ENCODE measurements at regions not wholly inside any gene's neighbourhood (a gene's known extent, or its start where the extent isn't known, plus 50 kb on each side); places are given as distances from the start of the nearest gene placed in this dataset.

DNA sequence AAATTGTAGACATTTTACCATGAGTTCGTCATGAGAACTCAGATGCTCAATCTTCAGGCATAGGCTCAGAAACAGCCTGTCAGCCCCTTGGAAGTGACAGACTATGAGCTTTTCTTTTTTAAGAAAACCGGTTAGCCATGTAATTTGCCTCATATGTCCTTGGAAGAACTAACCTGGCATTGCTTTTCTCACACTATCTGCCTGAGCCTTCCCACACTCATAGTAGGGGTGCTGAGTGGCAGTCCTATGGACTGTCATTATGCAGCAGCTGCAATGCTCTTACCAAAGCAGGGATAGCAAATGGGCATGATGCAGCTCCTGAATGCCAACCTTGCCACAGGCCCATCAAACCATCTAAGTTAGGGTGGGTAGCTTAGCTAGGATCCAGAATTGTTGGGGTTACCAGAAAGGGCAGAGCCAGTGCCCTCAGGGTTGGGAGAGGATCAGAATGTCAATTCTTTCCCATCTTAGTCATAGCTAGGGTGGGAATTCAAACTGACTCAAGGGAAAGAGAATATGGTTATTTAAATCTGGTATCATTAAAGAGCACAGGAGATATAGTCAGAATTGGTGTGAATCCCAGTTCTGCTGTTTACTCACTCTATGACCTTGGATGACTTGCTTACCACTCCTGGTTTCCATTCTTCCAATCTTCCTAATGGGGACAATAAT is 230.6 kb upstream of the CPEB2 start:
- intact Hi-C loops (cut with DNase I), result no loop called here
- no peak for DNase-seq
- no peak for ATAC-seq

DNA sequence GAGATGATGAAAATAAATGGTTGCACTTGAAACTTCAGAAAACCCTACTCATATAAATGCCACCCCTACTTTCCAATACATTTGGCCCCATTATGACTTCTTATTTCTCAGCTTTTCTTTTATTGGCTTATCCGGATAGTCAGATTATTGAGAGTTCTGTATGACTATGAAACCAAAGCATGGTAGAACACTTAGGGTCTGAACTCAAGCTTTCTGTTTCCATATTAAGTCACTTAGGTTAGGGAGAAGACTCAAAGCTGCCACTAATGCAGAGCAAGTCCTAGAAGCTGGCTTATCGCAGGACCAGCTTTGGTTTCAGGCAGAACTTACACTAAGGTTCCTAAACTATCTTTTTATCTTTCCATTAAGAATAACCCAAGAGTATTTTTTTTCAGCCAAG is 229.9 kb upstream of the CPEB2 start:
- intact Hi-C loops (cut with DNase I), result no loop called here
- ATAC-seq (no peak), DNase-seq (no peak)

DNA sequence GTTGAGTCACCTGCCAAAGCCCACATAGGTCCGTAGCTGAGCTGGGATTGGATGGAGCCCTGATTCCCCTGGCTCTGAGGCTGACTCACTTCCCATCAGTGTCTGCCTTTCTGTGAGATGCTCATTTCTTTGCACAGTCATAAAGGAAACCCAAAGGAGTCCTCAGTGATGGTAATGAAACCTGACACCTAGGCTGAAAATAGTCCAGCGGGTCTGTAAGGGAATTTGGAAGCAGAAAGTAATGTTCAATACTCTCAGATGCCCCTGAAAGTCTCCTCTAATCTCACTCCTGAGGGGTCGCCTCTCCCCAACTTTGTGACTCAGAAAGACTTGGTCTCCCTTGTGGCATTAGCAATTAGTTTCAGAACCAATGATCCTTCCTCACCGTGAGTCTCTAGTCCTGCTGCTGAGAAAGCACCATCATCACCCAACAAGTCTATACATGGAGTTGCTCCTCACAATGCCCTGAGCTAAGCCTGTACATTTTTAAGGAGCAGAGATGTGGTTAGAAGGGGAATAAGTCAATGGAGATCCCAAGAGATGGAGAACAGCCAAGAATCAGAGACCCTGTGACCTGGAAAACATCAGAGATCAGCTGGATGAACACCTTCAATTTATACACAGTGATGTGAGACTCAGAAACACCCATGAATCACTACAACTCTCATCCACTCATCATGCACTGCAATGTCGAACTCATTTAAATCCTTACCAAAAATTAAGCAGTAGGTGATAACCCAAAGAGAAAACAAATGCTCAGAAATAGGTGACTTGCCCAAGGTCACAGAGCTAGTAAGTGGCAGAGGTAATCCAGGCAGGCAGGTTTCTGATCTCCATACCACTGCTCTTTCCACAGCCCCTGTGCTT is 219.0 kb upstream of the CPEB2 start:
- no peak for ATAC-seq
- DNase-seq, result no peak
- intact Hi-C loops (cut with DNase I), result no loop called here

DNA sequence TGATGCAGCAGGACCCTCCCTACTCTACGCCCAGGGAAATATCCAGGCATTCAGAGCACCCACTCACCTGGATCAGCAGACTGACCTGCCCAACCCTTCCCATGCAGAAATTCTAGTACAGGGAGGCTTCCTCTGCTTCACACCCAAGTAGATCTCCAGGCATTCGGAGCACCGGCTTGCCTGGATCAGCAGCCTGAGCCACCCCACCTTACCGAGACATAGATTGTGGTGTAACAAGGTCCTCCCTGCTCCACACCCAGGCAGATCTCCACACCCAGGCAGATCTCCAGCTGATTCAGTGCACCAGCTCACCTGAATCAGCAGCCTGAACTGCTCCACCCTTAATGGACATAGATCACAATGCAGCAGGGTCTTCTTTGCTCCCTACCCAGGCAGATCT is 215.1 kb upstream of the CPEB2 start:
- DNase-seq (no peak), ATAC-seq (no peak)
- intact Hi-C loops (cut with DNase I), result no loop called here

DNA sequence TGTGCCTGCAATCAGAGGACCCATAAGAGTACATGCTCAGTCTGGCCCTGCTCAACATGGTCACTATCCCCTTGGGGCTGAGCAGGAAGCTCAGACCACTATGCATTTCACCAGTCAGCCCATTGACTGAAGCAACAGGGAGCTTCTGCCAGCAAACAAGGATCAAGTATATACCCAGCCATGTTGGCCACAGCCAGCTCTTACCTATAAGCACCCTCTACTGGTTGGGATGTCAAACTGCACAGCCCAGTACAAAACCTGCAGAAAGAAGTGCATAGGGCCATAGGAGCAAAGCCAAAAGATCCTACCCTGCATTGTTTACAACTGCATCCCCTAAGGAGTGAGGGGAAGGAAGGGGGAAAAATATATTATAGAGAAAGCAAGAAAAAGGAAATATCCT is 214.4 kb upstream of the CPEB2 start:
- ATAC-seq, result no peak
- intact Hi-C loops (cut with DNase I), result no loop called here
- DNase-seq, result no peak

DNA sequence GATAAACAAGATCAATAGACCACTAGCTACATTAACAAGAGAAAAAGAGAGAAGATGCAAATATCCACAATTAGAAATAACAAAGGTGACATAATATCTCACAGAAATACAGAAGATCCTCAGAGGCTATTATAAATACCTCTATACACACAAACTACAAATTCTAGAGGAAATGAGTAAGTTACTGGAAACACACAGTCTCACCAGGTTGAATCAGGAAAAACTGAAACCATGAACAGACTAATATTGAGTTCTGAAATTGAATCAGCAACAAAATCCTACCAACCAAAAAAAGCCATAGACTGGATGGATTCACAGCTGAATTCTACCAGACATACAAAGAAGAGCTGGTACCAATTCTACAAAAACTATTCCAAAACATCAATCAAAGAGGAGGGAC is 211.8 kb upstream of the CPEB2 start:
- no peak for DNase-seq
- ATAC-seq, result no peak
- intact Hi-C loops (cut with DNase I), result no loop called here

DNA sequence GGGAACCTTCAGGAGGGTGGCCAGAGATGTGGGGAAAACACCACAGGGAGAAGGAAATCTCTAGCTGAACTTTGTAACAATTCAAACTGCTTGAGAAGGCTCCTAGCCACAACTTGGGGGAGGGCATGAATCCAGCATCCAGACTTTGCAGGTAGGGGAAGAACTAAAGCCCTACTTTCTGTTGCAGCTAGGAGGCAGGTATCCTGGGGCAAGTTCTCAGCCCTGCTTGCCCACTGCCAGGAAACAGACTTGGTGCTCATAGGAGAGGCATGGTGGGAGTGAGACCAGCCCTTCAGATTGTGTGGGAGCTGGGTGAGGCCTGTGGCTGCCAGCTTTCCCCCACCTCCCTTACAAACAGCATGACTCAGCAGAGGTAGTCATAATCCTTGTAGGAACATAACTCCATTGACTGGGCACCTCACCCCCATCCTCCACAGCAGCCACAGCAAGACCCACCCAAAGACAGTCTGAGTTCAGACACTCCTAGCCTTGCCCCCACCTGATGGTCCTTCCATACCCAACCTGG is 209.5 kb upstream of the CPEB2 start:
- intact Hi-C loops (cut with DNase I), result no loop called here
- DNase-seq (no peak), ATAC-seq (no peak)

DNA sequence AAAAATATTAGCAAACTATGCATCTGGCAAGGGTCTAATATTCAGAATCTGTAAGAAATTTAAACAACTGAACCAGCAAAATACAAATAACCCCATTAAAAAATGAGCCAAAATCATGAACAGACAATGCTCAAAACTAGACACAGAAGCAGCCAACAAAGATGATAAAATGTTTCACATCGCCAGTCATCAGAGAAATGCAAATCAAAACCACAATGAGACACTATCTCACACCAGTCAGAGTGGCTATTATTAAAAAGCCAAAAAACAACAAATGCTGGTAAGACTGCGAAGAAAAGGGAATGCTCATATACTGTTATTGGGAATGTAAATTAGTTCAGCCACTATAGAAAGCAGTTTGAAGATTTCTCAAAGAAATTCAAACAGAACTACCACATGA is 201.3 kb upstream of the CPEB2 start:
- no peak for DNase-seq
- no peak for ATAC-seq
- intact Hi-C loops (cut with DNase I), result no loop called here

DNA sequence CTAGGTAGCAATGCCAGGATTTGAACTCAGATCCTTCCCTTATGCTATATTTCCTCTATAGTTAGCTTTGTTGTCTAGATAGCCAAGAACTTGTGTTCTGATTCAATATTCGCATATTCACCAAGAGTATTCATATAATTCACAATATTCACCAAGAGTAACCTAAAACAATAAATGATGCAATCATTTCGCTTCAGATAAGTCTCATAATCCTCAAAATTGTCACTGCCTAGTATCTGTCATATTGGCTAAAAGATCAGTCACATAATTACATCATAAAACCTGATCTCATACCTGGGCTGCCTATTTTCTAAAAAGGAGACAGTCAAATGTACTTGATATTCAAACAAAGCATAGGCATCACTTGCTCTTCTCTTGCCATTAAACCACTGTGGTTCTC is 199.7 kb upstream of the CPEB2 start:
- DNase-seq (no peak), ATAC-seq (no peak)
- intact Hi-C loops (cut with DNase I), result no loop called here

DNA sequence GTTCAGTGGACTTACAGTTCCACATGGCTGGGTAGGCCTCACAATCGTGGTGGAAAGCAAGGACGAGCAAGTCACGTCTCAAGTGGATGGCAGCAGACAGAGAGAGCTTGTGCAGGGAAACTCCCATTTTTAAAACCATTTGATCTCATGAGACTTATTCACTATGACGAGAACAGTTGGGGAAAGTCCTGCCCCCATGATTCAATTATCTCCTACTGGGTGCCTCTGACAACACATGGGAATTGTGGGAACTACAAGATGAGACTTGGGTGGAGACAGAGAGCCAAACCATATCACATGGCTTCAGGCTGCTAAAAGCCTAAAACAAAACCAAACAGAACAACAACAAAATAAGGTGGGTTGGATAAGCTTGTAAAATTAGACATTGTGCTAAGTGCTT is 194.4 kb upstream of the CPEB2 start:
- DNase-seq, result no peak
- intact Hi-C loops (cut with DNase I), result no loop called here
- ATAC-seq, result no peak

DNA sequence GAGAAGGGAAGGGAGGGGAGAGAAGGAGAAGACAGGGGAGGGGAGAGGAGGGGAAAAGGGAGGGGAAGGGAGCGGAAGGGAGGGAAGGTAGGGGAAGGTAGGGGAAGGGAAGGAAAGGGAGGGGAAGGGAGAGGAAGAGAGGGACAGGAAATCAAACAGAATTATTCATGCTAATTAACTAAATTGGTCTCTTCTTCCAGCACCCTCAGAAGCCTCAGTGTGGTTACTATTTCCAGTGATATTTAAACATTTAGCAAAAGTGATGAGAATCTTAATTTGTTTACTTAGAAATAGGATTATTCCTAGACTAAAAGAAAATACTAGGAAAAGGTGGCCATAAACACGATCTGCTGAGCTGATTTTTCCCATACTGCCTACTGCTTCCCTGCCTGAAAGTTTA is 193.1 kb upstream of the CPEB2 start:
- DNase-seq (no peak), ATAC-seq (no peak)
- intact Hi-C loops (cut with DNase I), result no loop called here

DNA sequence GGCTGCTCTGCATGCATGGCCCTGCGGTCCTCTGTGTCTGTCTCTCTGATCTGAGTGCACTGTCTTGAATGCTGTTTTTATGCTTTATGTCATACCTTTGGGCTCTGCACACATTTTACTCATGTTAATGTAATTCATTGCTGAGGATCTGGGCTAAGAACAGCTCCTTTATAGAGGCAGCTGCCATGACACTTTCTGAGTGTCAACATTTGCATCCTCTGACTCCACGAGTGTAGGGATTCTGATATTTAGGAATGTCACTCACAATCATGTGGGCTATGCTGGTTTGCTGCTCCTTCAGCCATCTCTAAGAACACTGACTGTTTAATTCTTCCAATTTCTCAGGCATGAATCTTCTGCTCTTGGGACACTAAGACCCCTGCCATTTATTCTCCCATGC is 192.2 kb upstream of the CPEB2 start:
- DNase-seq, result no peak
- ATAC-seq, result no peak
- intact Hi-C loops (cut with DNase I), result no loop called here

DNA sequence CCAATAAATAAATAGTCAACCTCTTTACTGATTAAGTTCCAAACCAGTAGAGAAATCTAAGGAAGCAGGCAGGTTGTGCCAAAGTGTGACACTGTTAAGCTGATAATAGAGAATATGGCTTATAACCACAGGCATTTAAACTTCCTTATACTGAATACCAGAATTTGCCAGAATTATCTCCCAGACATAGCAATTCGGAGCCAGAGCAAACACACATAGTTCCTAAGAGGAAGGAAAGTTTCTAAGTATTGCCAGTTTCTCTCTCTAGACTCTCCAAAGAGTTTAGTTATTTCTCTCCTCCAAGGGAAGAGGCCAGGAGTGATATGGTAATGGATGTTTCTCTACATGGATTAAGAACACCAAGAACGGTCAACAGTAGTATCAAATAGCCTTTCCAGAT is 191.7 kb upstream of the CPEB2 start:
- DNase-seq, result no peak
- intact Hi-C loops (cut with DNase I), result no loop called here
- no peak for ATAC-seq

DNA sequence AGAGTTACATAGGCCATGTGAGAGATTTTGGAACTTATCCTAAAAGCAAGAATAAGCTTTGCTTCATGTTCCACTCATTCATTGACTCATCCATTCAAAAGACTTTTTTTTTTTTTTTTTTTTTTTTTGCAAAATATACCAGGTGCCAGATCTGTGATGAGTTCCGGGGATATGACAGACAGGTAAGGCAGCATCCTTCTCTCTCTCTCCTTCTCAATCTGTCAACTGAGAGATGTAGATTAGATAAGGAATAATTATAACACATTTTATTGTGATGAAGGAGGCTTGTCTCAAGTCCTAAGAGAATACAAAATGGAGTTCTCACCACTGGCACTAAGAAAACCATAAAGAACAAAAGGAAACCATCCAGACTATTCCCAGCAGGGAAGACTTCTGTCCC is 190.2 kb upstream of the CPEB2 start:
- intact Hi-C loops (cut with DNase I), result no loop called here
- ATAC-seq, result no peak
- DNase-seq, result no peak

DNA sequence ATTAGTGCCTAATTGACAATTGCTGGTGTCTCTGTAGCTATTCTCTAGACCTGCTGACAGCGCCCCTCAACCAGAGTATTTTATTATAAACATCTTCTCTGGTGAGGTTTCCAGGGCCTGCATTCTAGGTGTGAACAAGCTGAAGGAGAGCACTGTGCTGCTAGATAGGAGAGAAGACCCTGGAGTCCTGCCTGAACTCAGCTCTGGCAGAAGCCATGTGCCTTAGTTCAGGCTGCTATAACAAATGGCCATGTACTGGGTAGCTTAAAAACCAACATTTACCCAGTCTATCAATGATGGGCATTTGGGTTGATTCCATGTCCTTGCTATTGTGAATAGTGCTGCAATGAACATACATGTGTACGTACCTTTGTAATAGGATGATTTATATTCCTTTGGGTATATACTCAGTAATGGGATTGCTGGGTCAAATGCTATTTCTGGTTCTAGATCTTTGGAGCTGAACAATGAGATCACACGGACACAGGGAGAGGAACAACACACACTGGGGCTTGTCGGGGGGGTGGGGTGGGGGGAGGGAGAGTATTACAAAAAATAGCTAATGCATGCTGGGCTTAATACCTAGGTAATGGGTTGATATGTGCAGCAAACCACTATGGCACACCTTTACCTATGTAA is 185.5 kb upstream of the CPEB2 start:
- ATAC-seq (no peak), DNase-seq (no peak)
- intact Hi-C loops (cut with DNase I), result no loop called here

DNA sequence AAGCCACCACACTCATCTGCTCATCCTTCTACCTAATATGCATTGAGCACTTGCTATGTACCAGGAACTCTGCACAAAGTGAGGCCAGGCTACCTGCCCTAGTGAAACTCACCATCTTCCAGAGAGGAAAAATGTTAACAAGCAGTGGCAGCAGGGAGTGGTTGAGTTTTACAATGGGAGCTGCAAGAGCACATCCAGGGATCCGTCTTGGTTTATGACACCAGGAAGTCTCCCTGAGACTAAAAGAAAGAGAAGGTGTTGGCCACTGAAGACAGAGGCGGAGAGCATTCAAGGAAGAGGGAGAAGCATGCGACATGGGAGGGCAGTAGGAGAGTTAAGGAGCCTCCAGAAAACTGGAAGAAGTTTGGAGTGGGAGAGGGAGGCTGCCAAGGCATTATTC is 178.1 kb upstream of the CPEB2 start:
- intact Hi-C loops (cut with DNase I), result no loop called here
- no peak for ATAC-seq
- no peak for DNase-seq

DNA sequence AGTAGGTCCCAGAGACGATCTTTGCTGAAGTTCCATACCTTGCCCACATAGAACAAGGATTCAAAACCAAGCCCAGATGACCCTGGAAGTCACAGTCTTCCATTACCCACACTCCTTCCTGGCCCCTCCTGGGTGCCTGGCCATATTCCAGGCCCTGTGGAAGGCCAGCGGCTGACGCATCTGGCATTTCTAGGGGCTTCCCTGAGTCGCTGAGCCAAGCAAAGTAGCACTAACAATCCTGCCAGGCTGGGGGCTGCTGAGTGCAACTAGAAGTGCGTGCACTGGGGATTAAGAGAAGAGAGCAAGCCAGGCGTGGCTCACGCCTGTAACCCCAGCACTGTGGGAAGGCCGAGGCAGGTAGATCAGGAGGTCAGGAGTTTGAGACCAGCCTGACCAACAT is 175.2 kb upstream of the CPEB2 start:
- DNase-seq (no peak), ATAC-seq (peak in 1 of 2 donors; percentile 16)
- intact Hi-C loops (cut with DNase I), result no loop called here

DNA sequence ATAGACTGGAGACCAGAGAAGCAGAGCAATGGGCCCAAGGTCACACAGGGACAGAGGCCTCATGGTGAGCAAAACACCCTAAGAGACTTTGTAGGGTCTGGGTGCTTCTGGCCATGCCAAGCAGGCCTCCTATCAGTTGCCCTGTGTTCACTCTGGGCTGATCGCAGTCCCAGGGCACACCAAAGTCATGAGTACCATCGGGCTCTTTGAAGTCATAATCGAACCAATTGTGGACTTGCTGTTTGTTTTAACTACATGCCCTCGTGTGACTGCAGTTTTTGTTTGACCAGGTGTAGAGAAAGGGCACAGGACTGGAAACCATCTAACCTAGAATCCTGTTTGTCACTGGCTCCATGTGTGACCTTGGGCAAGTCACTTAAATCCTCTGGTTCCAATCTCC is 172.5 kb upstream of the CPEB2 start:
- ATAC-seq (no peak), DNase-seq (no peak)
- intact Hi-C loops (cut with DNase I), result loop anchor here in 1 of 2 donors (10.0 kb wide), 1 partner anchor 85 kb away; no protein-coding TSS in a partner anchor

DNA sequence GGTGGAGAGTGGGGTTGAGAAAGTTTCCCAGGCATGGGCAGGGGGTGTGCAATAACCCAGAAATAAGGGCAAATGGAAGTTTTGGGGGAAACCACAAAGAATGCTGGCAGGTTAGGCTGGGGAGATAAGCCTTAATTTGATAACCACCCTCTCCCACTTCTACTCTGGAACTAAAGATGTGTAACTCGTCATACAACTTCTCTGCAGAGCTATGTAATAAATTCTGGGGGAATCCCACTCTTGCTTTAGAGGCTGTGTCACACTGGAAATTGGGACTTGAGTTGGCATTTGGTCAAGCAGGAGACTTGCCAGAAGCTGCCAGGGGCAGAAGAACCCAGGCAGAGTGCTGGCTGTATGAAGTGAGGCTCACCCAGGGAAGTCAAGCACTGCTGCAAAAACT is 170.9 kb upstream of the CPEB2 start:
- intact Hi-C loops (cut with DNase I), result loop anchor here in 1 of 2 donors (10.0 kb wide), 1 partner anchor 83 kb away; no protein-coding TSS in a partner anchor
- no peak for DNase-seq
- ATAC-seq, result no peak

DNA sequence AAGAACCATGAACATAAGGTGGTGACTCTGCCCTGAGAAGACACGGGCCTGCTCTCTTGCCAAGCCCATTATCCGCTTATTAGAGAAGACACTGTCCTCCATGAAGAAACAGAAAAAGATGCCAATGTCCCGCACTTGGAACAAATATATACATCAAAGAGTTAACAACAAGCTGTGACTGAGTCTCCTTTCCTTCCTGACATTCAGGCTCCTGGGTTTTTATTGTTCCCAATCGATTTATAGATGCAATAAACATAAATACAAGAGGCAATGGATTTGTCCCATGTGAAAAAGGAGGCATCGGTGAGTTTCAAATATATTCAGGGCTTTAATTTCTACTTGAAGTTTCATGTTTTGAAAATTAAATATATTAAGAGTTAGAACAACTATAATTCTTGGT is 169.2 kb upstream of the CPEB2 start:
- ATAC-seq (no peak), DNase-seq (no peak)
- intact Hi-C loops (cut with DNase I), result loop anchor here in 1 of 2 donors (10.0 kb wide), 1 partner anchor 82 kb away; no protein-coding TSS in a partner anchor

Measured in left cardiac atrium (tissue), 4 donors.